ENCODE measurements at regions not wholly inside any gene's neighbourhood (a gene's known extent, or its start where the extent isn't known, plus 50 kb on each side); places are given as distances from the start of the nearest gene placed in this dataset.

GRCh38 chr10:36591436-36591835 lies 534.0 kb upstream of the ANKRD30A start:
- H3K27me3 Mint-ChIP-seq (ENCODE audit: low read depth, unreplicated experiment), result no peaks in the 10 kb centered on the region
- no peaks in the 10 kb centered on the region for H3K27me3 ChIP-seq (ENCODE audit: insufficient read depth, low read length)
- H3K4me1 ChIP-seq (ENCODE audit: insufficient read depth, low read length), result no peaks in the 10 kb centered on the region
- no peak overlapping the region for H3K27ac Mint-ChIP-seq (ENCODE audit: unreplicated experiment)
- H3K4me1 Mint-ChIP-seq (ENCODE audit: low read depth, unreplicated experiment), result no peaks in the 10 kb centered on the region
- DNase-seq (ENCODE audit: low read depth) (no peak), FAIRE-seq (no peak)
- H3K9me3 ChIP-seq (ENCODE audit: insufficient read depth, low read depth, low read length), result no peaks in the 10 kb centered on the region
- no peaks in the 10 kb centered on the region for H4K20me1 ChIP-seq (ENCODE audit: insufficient read depth, low read length)
- no peaks in the 10 kb centered on the region for H3K79me2 ChIP-seq (ENCODE audit: insufficient read depth, low read length)
- TF ChIP-seq CTCF (IDR thresholded peaks at IDR 0.05; ENCODE audit: insufficient read depth, low read depth, low read length) (no peak), EZH2 (IDR thresholded peaks at IDR 0.05; ENCODE audit: insufficient read depth, low read length) (no peak)
- no peaks in the 10 kb centered on the region for H3K36me3 ChIP-seq (ENCODE audit: insufficient read depth, low read length)
- H3K9ac ChIP-seq (ENCODE audit: low read length), result no peak overlapping the region
- H2AFZ ChIP-seq (ENCODE audit: low read depth, low read length), result no peak overlapping the region
- no peaks in the 10 kb centered on the region for H3K36me3 Mint-ChIP-seq (ENCODE audit: low read depth, unreplicated experiment)
- H3K4me3 Mint-ChIP-seq (ENCODE audit: unreplicated experiment), result no peak overlapping the region
- H3K9me3 Mint-ChIP-seq (ENCODE audit: unreplicated experiment), result no peaks in the 10 kb centered on the region
- no peak overlapping the region for H3K4me3 ChIP-seq (ENCODE audit: insufficient read depth, low read depth, low read length)
- no peak overlapping the region for H3K27ac ChIP-seq (ENCODE audit: low read depth, low read length)
- H3K4me2 ChIP-seq (ENCODE audit: low read length), result no peak overlapping the region

GRCh38 chr10:36583690-36584089 lies 541.7 kb upstream of the ANKRD30A start:
- Histone ChIP-seq H2AFZ (ENCODE audit: low read depth, low read length) (no peak overlapping the region), H3K9ac (ENCODE audit: low read length) (no peak overlapping the region), H3K27ac (ENCODE audit: low read depth, low read length) (no peak overlapping the region), H3K4me3 (ENCODE audit: insufficient read depth, low read depth, low read length) (no peak overlapping the region), H3K27me3 (ENCODE audit: insufficient read depth, low read length) (no peaks in the 10 kb centered on the region), H3K4me1 (ENCODE audit: insufficient read depth, low read length) (no peaks in the 10 kb centered on the region), H4K20me1 (ENCODE audit: insufficient read depth, low read length) (no peaks in the 10 kb centered on the region), H3K4me2 (ENCODE audit: low read length) (no peak overlapping the region), H3K9me3 (ENCODE audit: insufficient read depth, low read depth, low read length) (no peaks in the 10 kb centered on the region), H3K79me2 (ENCODE audit: insufficient read depth, low read length) (no peaks in the 10 kb centered on the region), H3K36me3 (ENCODE audit: insufficient read depth, low read length) (no peaks in the 10 kb centered on the region)
- FAIRE-seq, result no peak
- Mint-ChIP-seq H3K27me3 (ENCODE audit: low read depth, unreplicated experiment) (no peaks in the 10 kb centered on the region), H3K36me3 (ENCODE audit: low read depth, unreplicated experiment) (no peaks in the 10 kb centered on the region), H3K27ac (ENCODE audit: unreplicated experiment) (no peak overlapping the region), H3K4me1 (ENCODE audit: low read depth, unreplicated experiment) (no peaks in the 10 kb centered on the region), H3K4me3 (ENCODE audit: unreplicated experiment) (no peak overlapping the region), H3K9me3 (ENCODE audit: unreplicated experiment) (peaks cover 2% of the 10 kb centered on the region)
- TF ChIP-seq EZH2 (IDR thresholded peaks at IDR 0.05; ENCODE audit: insufficient read depth, low read length) (no peak), CTCF (IDR thresholded peaks at IDR 0.05; ENCODE audit: insufficient read depth, low read depth, low read length) (no peak)
- no peak for DNase-seq (ENCODE audit: low read depth)

- no peaks in the 10 kb centered on the region for H3K36me3 Mint-ChIP-seq (ENCODE audit: low read depth, unreplicated experiment)
- no peak overlapping the region for H3K9ac ChIP-seq (ENCODE audit: low read length)
- H3K36me3 ChIP-seq (ENCODE audit: insufficient read depth, low read length), result no peaks in the 10 kb centered on the region
- H3K4me1 ChIP-seq (ENCODE audit: insufficient read depth, low read length), result peaks cover 3% of the 10 kb centered on the region
- H3K4me2 ChIP-seq (ENCODE audit: low read length), result no peak overlapping the region
- no peak overlapping the region for H3K4me3 ChIP-seq (ENCODE audit: insufficient read depth, low read depth, low read length)
- H2AFZ ChIP-seq (ENCODE audit: low read depth, low read length), result no peak overlapping the region
- no peaks in the 10 kb centered on the region for H3K79me2 ChIP-seq (ENCODE audit: insufficient read depth, low read length)
- H3K4me3 Mint-ChIP-seq (ENCODE audit: unreplicated experiment), result no peak overlapping the region
- no peaks in the 10 kb centered on the region for H4K20me1 ChIP-seq (ENCODE audit: insufficient read depth, low read length)
- no peak overlapping the region for H3K27ac Mint-ChIP-seq (ENCODE audit: unreplicated experiment)
- DNase-seq (ENCODE audit: low read depth) (no peak), FAIRE-seq (no peak)
- no peaks in the 10 kb centered on the region for H3K27me3 ChIP-seq (ENCODE audit: insufficient read depth, low read length)
- TF ChIP-seq CTCF (IDR thresholded peaks at IDR 0.05; ENCODE audit: insufficient read depth, low read depth, low read length), result no peak
- no peak for TF ChIP-seq EZH2 (IDR thresholded peaks at IDR 0.05; ENCODE audit: insufficient read depth, low read length)
- no peaks in the 10 kb centered on the region for H3K9me3 ChIP-seq (ENCODE audit: insufficient read depth, low read depth, low read length)
- no peak overlapping the region for H3K27ac ChIP-seq (ENCODE audit: low read depth, low read length)
- no peaks in the 10 kb centered on the region for H3K27me3 Mint-ChIP-seq (ENCODE audit: low read depth, unreplicated experiment)
- H3K4me1 Mint-ChIP-seq (ENCODE audit: low read depth, unreplicated experiment), result no peaks in the 10 kb centered on the region
- H3K9me3 Mint-ChIP-seq (ENCODE audit: unreplicated experiment), result peaks cover 2% of the 10 kb centered on the region
These were observed 544.2 kb upstream of the ANKRD30A start for GRCh38 chr10:36581237-36581636.

Data from astrocyte (in vitro differentiated cells and primary cell).